ENCODE measurements at regions not wholly inside any gene's neighbourhood (a gene's known extent, or its start where the extent isn't known, plus 50 kb on each side); places are given as distances from the start of the nearest gene placed in this dataset. TPM values are rescaled to one million over a fixed set of nuclear protein-coding genes. Genes with fewer than 3 reads are reported as not detected.

- Histone ChIP-seq H3K4me2 (ENCODE audit: unreplicated experiment) (no peak overlapping the region), H3K9ac (no peak overlapping the region), H3K9me2 (ENCODE audit: insufficient read depth) (no peaks in the 10 kb centered on the region), H3K9me3 (ENCODE audit: low read depth) (no peaks in the 10 kb centered on the region), H2AFZ (no peak overlapping the region), H4K20me1 (ENCODE audit: insufficient read depth) (no peaks in the 10 kb centered on the region), H3K27ac (no peak overlapping the region), H3K4me1 (ENCODE audit: insufficient read depth) (peaks cover 12% of the 10 kb centered on the region), H3F3A (ENCODE audit: insufficient read depth) (peaks cover 11% of the 10 kb centered on the region; the same call in 1 of the 2 replicates), H3K4me3 (no peak overlapping the region), H3K79me2 (ENCODE audit: insufficient read depth) (no peaks in the 10 kb centered on the region), H3K36me3 (ENCODE audit: low read depth) (no peaks in the 10 kb centered on the region), H3K27me3 (replicated peaks; ENCODE audit: insufficient read depth) (no peaks in the 10 kb centered on the region)
- no peak for DNase-seq
- TF ChIP-seq EZH2 (IDR thresholded peaks at IDR 0.05; ENCODE audit: insufficient read depth, poor library complexity, severe bottlenecking) (no peak), EZH2phosphoT487 (IDR thresholded peaks at IDR 0.05; ENCODE audit: insufficient read depth, low read depth) (no peak)
- WGBS, 2 experiments (ENCODE audit: low coverage in 1 of 2, low lambda C conversion rate in 2 of 2, missing lambda C conversion rate in 2 of 2), result 64 to 78% methylated on average over 2 of the region's 2 CpGs
- in situ Hi-C loops (cut with MboI), result no loop called here
These were observed 121.4 kb downstream of the GPAT3 start for GRCh38 chr4:83657336-83657735.

Small RNA genes in the stretch of these regions (small RNA-seq; reads per million reads assigned to genes)
- gene RNU6-774P (ENCODE audit: low read depth, low replicate concordance), result not detected
